Stimulated activated CD4-positive, alpha-beta T cell treated with anti-CD3 and anti-CD28 coated beads, Interleukin-2, amount 100 ng/mL, for 4 hours (primary cell): ENCODE measurements at regions not wholly inside any gene's neighbourhood (a gene's known extent, or its start where the extent isn't known, plus 50 kb on each side); places are given as distances from the start of the nearest gene placed in this dataset.
"Not testable (repeated sequence)": the region's sequence is repeated elsewhere in the genome, so short reads cannot be mapped to it uniquely, and the experiment has no call there.

Source experiments
- DNase-seq: peaks from one replicate; pipeline ENCODE4 v3.0.0-alpha.2; 2020; ENCODE audit warnings: low read depth

DNA sequence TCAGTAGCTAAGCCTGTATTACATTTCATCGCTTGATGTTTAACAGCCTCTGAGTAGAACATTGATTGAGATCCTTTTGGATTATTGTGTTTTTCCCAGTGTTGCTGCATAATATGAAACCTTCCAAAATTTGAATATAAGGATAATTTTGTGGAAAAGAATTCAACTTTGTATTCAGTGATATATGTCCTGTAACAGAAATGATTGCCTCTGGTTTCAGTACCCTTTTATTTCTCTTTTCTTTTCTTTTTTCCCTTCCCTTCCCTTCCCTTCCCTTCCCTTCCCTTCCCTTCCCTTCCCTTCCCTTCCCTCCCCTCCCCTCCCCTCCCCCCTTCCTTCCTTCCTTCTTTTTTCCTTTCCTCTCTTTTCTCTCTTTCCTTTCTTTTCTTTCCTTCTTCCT lies 74.6 kb downstream of the UTRN start:
- DNase-seq: no peak

GRCh38 chr6:144360401-144360800 lies 75.3 kb downstream of the UTRN start:
- DNase-seq: no peak

DNA sequence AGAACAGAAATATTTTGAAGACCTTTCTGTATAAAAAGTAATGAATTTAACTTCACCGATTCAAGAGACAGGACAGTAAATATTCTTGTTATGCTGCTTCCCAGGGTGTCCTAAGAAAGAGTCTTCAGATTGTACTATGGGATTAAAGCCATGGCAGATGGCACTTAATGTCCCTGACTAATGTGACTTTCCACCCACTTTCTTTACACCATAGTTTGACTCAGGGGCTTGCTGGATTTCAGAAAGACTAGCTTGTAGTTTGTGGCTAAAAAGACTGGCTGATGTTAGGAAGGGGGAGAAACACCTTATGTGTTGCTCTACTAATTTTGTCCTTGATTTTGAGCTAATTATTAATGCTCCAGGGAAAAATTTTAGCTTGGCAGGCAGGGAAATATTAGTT lies 75.9 kb downstream of the UTRN start:
- DNase-seq: no peak

- DNase-seq: no peak
These were observed 77.2 kb downstream of the UTRN start for GRCh38 chr6:144362042-144363018.

- no peak for DNase-seq
These were observed 79.1 kb downstream of the UTRN start for GRCh38 chr6:144364208-144364720.

DNA sequence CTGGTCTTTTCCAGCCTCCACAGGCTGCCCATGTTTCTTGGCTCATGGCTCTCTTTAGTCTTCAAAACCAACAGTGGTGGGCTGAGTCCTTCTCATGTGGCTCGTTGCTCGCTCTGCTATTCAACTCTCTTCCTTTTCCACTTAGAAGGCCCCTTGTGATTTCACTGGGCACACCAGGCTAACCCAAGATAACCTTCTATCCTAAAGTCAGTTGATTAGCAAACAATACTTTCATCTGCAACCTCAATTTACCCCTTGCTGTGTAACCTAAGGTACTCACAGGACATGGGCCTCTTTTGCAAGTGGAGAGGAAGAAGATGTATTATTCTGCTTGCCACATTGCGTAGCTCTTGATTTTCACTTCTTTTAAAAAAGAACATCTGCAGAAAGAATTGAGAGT lies 79.6 kb downstream of the UTRN start:
- no peak for DNase-seq

DNA sequence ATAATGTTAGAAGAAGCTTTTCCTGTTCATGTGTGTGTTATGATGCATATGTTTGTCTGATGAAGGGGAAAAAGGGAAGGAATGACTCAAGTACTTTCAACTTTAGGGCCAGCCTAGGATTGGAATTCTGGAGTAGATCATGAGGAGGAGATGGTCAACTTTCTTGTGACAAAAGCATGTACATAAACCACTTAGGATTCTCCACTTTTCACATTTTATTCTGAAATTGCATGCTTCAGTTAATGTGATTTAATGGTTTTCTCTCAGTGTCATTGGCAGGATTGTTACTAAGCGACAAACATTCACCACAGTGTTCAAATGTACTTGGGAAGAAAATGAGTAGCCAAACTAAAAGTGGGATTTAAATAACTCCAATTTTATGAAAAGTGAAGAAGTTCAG lies 80.1 kb downstream of the UTRN start:
- no peak for DNase-seq

- not testable (repeated sequence) for DNase-seq
These were observed 84.6 kb downstream of the UTRN start for GRCh38 chr6:144369696-144370095.

GRCh38 chr6:144372116-144372515 lies 87.0 kb downstream of the UTRN start:
- no peak for DNase-seq

- no peak for DNase-seq
These were observed 87.8 kb downstream of the UTRN start for GRCh38 chr6:144372611-144373594.

DNA sequence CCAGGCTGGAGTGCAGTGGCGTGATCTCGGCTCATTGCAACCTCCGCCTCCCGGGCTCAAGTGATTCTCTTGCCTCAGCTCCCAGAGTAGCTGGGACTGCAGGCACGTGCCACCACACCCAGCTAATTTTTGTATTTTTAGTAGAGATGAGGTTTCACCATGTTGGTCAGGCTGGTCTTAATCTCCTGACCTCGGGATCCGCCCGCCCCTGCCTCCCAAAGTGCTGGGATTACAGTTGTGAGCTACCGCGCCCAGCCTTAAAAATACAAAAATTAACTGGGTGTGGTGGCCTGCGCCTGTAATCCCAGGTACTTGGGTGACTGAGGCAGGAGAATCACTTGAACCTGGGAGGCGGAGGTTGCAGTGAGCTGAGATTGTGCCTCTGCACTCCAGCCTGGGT lies 89.4 kb downstream of the UTRN start:
- DNase-seq: not testable (repeated sequence)

DNA sequence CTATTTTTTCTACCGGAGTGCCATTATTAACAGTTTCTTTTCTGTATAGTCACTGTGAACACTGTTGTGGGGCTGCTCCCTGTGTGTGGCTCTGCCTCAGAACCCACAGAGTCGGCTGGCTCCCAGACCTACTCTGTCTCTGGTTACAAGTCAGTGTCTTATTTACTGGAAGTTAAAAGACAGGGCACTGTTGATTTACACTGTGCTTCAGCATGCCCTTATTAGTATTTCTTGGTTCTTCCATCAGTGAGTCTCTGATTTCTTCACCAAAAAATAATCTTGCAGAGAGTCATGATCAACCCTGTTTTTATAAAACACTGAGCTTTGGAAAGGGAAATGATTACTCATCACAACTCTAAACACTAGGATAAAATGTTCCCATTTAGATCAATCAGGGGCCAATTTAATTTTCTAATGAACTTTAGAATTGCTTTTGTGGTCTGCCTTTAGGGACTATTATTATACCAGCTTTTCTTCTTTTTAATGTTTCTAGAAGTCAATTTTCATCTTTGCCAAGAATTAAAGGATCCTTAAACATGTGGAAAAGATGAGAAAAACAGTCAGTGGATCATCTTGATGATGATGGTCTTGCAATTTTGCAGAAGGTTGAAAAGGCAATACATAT lies 92.6 kb downstream of the UTRN start:
- no peak for DNase-seq

- DNase-seq: no peak
These were observed 93.3 kb downstream of the UTRN start for GRCh38 chr6:144378437-144378836.

DNA sequence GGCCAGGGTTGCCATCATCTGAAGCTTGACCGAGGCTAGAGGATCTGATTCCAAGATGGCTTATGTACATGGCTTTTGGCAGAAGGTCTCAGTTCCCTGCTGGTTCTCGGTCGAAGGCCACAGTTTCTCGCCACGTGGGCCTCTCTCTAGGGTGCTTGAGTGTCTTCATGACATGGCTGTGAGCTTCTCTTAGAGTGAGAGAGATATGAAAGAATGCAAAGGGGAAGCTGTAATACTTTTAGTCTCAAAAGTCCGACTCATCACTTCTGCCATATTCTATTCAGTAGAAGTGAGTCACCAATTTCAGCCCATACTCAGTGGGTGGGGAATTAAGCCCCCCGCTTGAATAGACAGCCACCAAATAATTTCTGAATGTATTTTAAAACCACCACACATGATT lies 94.2 kb downstream of the UTRN start:
- DNase-seq: no peak

GRCh38 chr6:144381499-144381898 lies 96.4 kb downstream of the UTRN start:
- DNase-seq: not testable (repeated sequence)

DNA sequence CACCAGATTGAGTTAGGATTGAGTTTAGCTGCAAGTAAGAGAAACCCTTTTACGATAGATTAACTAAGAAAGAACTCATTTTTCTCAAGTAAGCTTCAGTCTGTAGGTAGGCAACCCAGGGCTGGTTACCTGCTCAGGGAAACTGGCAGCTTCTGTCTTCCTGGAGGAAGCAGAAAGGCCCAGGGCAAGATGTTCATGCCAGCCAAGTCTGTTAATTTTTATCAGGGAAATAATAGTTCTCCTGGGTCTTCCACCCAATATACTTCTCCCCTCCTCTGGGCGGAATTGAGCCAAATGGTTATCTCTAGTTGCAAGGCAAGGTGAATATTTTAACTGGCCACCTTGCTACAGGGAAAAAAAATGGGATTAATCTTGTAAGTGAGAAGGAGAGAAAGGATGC lies 98.2 kb downstream of the UTRN start:
- no peak for DNase-seq

DNA sequence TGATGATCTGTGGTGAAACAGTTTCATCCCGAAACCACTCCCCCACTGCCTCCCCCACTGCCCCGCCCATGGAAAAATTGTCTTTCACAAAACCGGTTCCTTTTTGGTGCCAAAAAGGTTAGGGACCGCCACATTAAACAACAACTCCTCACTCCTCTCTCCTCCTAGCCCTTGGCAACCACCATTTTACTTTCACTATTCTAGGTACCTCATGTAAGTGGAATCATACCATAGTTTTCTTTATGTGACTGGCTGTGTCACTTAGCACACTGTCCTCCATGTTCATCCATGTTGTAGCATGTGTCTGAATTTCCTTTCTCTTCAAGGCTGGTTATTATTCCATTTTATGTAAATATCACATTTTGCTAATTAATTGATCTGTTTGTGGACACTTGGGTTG lies 99.3 kb downstream of the UTRN start:
- no peak for DNase-seq

- not testable (repeated sequence) for DNase-seq
These were observed 104.3 kb downstream of the UTRN start for GRCh38 chr6:144389474-144389873.

- DNase-seq: no peak
These were observed 105.1 kb downstream of the UTRN start for GRCh38 chr6:144390202-144390601.

- DNase-seq: no peak
These were observed 105.8 kb downstream of the UTRN start for GRCh38 chr6:144390886-144391285.

GRCh38 chr6:144392536-144392935 lies 107.4 kb downstream of the UTRN start:
- DNase-seq: no peak

DNA sequence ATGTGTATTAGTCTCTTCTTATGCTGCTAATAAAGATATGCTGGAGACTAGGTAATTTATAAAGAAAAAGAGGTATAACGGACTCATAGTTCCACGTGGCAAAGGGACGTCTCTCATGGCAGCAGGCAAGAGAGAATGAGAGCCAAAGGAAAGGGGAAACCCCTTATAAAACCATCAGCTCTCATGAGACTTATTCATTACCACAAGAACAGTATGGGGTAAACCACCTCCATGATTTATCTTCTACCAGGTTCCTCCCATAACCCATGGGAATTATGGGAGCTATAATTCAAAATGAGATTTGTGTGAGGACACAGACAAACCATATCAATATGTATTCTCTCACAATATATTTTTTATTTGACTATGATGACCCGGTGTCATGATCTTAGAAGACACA lies 109.1 kb downstream of the UTRN start:
- DNase-seq: no peak
